ENCODE measurements at regions not wholly inside any gene's neighbourhood (a gene's known extent, or its start where the extent isn't known, plus 50 kb on each side); places are given as distances from the start of the nearest gene placed in this dataset.
A peak's percentile ranks its signal among the peaks of the same experiment; 100 is the strongest.

DNA sequence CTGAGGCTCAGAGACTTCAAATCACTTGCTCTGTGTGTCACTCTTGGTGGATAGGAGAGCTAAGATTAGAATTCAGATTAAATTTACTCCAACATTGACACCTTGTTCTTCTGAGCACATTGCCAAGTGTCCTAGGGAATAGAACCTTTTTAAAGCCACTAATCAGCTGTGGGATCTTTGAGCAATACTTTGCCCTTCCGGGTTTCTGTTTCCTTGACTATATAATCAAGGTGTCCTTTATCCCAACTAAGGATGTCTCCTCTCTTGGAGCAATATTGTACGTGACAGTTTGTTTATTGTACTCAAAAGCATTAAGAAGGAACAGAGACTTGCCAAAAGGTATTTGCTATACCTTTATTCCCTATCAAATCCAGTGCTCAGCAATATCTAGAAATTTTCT lies 170.9 kb upstream of the CADPS start:
- DNase-seq, result no peak

DNA sequence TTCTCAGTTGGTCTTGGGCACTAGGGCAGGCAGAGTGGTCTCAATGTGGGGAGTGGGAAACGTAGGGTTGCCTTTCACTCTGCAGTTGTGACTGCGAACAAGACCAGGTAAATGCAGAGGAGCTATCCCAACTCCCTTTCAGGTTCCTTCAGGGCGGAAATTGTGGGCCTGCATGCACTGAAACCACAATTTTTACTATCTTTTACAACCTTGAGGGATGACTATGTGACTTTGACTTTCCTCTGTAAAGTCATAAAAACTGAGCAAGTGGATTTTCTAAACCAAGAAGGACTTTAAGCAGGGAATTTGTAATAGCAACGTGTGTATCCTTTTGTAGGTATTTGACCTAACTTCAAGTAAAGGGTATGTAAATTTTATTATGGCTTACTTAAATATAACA lies 171.4 kb upstream of the CADPS start:
- no peak for DNase-seq

DNA sequence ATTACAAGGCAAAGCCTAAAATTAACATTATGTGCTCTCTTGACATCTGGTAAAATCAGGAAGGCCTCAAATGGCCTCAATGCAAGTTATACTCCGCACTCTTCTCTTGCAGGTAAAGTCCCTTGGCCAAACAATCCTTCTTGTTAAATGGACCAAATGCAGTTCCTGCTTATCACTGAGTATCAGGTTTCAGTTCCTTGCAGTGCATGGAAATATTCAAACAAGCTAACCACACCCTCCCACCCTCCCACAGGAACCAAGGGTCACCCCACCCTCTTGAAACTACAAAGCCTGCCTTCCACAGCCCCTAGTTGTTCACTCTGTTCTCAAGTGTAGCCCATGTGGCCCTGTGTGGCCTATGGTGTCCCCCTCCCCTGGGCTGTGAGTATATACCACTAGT lies 171.9 kb upstream of the CADPS start:
- DNase-seq, result no peak

DNA sequence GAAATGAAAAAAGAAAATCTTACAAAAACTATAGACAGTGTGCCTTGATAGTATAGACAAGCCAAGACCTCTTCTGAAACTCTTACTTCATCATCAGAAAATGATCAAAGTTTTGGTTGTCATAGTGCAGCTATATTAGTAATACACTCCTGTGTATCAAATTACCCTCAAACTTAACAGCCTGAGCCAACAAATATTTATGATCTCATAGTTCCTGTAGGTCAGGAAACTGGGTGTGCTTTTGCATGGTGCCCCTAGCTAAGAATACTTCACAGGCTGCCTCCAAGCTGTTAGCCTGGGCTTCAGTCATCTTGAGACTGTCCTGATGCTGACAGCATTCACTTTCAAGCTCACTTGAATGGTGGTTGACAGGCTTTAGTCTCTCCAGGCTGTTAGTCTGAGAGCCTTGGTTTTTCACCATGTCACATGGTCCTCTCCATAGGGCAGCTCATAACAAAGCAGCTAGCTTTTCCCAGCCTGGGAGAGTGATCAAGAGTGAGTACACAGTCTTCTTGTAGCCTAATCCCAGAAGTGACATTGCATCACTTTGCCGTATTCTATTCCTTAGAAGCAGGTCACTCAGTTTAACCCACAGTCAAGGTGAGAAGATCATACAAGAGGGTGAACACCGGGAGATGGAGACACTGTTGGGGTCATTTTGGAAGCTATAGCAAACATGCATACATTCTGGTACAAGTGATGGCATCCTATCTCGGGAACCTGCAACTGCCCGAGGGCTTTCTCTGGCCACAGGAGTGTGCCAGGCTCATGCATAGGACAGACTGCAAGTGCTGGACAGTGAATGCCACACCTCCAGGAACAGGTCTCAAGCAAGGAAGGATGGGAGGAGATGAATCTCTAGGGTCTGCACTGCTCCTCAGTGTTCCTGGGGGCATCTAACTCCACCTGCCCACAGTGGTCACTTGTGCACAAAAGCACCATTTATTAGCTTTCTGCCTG lies 173.4 kb upstream of the CADPS start:
- no peak for DNase-seq

DNA sequence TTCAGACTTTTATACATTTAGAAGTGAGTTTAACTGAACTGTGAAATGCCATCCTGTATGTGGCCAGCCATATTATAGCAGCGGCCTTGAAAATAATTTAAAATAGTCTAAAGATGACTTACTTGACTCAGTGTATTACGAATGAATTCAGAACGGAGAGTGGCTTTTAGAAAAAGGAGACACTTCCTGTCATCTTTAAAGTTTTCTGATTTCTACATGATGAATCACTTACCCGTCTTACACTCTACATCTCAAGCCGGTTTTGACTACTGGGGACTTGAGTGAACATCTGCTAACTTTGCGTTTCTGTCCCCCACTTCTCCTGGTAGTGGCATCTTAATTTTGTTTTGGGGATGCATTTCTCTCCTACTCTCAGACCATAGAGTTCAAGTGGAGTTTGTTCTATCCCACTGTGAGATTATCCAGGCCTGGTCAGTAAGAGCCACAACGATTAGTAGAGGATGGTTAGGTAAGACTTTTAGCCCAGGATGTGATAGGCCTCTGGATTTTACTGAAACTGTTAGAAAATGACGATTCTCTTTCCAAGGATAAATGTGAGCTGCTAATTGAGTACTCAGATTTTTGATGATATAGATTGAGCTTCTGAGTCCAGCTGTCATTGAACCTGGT lies 175.4 kb upstream of the CADPS start:
- DNase-seq, result no peak

DNA sequence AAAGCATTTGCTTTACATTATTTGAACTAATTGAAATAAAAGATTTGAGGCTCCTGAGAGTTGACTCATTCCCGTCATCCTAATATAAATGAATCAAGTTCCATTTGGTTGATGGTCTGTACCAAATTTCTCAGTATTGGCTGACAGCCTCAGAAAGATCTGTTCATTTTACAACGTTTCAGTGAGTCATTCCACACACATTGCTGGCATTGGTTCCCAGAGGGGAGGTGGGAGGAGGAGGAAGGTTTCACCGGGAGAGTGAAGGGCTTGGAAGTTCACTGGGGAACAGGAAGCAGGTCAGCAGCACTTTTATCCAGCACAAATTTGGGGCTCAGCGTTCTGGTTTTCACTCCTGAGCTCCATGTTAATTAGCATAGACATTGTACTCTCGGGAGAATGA lies 176.7 kb upstream of the CADPS start:
- no peak for DNase-seq

DNA sequence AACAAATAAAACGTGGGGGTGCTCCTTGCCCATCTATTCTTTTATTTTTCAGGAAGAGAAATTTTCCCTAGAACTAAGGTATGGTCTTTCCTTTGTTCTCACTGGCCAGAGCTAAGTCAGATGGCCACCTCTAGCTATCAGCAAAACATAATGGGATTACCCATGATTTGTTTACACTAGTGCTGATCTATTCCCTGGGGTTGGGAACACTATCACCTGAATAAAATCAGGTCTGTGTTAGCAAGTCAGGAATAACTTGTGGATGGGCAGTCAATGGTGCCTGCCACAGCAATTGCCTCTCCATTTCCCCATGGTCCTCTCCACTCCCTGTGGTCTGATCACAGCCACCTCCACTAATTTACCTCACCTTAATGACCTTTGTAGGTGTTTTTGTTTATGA lies 181.7 kb upstream of the CADPS start:
- DNase-seq, result no peak

DNA sequence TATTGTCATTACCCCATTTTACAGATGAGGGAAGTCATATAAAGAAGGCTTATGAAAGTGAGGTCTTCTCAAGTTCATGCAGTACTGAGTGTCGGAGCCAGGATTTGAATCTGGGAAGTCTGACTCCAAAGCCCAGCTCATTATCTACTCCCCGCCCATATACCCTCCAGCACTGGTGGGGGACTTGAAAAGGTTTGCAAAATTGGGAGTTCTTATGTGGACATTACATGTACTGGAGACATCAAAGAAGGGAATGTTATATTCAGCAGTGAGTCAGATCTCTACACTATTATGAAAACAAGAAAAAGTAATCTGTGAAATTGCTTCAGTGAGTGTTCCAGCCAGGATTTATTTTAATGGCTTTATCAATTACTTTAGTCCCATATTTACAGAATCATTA lies 185.2 kb upstream of the CADPS start:
- DNase-seq, result no peak

DNA sequence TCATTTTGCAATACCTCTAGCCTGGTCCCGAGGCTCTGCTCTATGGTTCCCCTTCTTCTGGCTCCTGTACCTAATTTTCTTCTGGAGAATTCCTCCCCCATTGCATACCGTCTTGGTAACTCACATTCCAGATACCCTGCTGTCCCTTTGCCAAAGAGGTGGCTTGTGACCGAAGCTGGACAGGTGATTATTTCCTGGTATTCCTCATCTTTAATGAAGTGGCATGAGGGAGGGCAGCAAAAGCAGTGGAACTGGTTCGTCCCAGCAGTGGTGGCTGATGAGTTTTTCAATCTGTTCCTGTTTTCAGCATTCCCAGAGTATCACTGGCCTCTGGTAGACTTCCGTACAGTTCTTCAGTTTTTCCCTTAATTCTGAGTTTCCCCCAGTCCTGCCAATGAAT lies 186.2 kb upstream of the CADPS start:
- DNase-seq, result no peak

DNA sequence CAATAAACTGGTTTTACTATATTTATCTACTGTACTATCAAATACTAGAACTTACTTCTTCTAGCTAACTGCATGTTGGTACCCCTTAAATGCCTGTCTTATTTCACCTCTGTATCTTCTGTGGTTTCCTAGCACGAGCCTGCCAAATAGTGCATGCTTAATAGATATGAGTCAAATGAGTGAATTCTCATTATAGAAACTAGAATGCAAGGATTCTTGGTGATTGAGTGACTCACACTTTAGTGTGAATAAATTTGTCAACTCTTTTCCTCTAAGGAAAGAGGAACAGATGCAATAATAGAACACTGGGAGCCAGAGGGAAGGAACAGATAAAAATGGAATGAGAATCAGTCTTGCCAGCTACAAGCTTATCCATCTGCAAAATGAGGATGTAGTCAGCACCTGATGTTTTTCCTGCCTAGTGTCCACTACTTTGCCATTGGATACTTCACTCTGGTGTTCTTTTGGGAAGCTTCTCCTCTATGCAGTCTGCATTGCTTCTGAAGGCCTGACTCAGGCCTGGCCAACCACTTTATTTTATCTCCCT lies 189.1 kb upstream of the CADPS start:
- DNase-seq, result no peak

DNA sequence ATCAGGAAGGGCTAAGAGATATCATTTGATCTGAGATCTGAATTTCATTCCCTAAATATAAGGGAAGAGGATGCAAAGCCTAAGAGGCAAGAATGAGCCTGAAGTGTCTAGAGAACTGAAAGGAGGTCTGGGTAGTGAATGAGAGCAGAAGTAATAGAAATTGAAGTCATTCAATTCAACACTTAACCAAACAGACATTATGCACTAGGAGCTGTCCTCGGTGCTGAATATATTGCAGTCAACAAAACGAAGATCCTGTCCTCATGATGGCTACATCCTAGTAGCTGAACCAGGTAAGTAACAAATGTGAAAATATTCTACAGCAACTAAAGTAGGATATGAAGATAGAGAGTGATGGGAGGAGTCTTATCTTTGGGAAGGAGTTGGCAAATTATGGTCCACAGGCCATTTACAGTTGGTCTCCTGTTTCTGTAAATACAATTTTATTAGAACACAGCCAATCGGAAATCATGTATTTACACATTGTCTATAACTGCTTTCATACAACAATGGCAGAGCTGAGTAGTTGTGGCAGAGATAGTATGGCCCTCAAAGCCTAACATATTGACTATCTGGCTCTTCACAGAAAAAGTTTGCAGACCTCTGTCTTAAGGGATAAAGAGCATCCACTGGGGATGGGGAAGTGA lies 192.9 kb upstream of the CADPS start:
- DNase-seq, result peak; percentile 71

DNA sequence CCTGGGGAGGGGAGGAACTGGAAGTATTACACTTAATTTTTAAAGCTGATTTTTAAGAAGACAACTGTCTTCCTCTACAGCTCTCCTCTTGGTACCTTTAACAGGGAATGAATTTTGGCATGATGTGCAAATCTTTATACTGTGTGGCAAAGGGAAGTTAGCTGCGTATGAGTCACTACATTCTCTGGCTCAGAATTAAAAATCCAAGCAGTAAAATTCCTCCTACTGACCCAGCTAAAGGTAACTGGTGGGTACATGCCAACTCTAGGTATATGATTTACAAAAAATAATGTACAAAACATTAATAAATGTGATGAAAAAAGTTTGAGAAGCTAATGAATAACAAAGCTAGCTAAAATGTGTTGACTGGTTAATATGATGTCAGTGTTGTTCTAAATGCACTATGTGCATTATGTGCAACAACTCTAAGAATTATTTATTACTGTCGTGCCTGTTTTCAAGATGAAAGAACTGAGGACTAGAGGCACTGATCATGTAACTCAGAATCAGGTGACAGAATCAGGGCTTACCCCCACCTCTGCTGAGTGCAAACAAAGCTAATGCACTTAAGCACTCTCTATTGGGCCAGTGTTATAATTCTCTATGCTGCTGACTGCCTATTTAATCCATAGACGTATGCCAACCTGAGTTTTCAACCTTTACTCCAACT lies 194.7 kb upstream of the CADPS start:
- DNase-seq, result no peak

DNA sequence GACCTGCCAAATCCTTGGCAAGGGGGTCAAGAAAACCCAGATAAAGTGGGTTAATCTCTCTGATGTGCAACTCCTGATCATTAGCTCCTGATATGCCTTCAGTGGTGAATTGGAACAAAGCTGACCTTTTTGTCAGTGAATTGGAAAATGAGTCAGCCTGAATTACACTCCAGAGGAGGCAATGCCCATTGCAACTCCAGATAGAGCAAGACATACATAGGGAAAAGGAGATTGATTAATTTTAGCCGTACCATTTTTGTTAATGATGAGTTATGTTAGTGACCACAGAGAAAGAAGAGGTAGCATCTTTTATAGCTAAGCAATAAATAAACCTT lies 195.2 kb upstream of the CADPS start:
- no peak for DNase-seq

DNA sequence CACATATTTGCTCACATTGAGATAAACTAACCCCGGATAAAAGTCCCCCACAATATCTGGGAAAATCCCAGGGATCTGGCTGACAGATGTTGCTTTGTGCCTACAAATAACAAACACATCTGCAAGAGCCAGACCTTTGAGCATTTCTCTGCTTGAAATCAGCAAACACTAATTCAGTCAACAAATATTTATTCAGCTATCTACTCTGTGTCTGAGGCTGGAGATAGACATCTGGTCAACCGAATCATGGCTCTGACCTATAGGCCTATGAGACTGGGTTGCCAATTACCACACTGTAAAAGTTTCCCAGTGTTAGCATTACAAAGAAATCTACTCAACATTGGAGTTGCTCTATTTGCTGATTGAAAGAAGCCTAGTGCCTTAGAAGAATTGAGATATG lies 201.1 kb upstream of the CADPS start:
- no peak for DNase-seq

DNA sequence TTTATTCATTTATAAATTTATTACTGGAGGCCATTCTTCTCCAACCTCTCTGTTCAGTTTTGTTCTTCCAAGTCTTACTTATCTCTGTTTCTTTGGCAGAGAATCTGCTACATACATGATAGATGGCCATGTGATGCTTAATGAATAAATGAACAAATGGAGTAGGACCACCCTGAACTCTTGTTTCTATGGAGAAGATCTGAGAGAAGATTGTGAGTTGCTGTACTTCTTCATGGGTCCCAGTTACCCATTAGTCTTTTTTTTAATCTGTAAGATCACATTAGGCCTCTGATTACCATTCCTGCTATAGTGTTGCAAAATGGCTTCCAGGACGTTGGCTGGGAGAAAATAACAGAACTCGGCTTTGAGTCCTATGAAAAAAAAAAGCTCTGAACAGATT lies 191.9 kb upstream of the SYNPR start:
- no peak for DNase-seq

DNA sequence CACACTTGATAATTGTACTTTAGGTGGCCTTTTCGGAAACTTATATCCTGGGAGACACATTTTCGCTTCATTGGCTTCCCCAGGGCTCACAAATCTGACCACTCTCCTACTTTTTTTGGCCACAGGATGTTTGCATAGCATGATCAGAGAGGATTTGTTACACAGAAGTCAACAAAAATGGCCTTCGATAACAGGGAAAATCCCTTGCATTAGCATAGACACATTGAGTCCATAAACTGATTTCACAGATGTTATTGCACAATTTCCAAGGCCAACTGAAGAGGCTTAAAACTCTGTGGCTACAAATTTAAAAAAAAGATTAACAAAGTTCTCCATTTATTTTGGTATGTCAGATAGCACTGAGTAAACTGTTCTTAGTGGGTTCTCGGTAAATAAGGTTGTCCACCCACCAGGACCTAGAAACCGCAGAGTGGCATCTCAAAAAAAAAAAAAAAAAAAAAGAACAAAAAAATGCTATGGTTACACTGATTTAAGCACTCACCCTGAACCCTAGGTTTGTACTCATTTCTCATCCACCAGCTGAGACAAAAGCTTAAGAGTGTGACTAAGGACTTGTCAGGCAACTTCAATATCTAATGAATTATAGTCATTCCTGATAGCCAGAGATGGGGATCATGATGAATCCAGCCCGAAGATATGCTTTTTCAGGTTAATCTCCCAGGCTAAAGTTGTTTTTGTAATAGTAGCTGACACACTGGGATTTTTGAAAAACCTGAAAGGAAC lies 188.9 kb upstream of the SYNPR start:
- DNase-seq, result no peak

DNA sequence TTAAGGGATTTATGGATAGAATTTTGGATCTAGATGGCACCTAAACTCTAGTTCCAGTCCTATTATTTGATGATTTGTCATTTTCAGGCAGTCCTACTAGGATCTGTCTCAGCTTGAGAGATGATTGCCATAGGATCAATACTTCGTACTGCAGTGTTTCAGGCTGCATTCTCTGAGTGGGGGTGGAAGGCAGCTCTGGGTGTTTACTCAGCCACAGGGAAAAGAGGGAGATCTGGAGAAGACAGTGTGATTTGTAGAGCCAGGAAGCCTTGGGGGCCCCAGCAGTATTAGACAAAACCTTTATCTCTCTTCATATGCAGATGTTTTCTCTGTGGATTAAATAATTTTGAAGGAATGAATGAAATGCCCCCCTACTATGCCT lies 188.4 kb upstream of the SYNPR start:
- DNase-seq, result no peak

DNA sequence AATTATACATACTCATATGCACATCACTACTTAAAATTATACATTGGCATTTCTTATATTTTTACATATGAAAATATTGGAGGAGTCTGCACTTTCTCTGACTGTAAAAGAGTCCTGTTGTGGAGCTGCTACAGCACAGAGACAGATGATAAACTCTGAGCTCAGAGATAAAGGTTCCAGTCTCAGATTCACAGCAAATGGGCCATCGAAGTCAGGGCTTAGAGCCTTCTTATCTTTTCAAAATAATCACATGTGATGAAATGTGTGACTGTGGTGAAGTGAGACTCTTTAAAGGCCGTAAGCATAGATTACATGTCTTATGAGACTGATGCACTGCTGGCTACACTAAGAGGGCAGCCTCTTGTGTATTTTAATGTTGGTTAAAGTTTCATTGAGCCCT lies 187.5 kb upstream of the SYNPR start:
- no peak for DNase-seq

DNA sequence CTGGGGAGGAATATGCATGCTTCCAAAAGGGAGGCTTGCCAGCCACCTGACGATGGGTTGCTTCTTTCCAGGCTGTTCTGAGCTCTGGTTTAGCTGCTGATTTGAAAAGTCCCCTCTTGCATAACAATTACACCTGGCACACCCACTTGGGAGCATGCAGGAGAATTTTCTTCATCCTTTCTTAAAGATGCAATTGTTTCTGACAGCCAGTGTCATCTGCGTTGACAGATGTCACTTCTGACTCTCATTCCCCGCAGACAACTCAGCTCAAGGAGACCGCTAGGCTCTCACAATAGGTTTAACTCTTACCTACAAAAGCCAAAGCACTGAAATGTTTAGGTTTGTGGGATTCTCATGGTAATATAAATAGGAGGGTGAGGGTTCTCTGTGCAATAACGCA lies 185.6 kb upstream of the SYNPR start:
- no peak for DNase-seq

DNA sequence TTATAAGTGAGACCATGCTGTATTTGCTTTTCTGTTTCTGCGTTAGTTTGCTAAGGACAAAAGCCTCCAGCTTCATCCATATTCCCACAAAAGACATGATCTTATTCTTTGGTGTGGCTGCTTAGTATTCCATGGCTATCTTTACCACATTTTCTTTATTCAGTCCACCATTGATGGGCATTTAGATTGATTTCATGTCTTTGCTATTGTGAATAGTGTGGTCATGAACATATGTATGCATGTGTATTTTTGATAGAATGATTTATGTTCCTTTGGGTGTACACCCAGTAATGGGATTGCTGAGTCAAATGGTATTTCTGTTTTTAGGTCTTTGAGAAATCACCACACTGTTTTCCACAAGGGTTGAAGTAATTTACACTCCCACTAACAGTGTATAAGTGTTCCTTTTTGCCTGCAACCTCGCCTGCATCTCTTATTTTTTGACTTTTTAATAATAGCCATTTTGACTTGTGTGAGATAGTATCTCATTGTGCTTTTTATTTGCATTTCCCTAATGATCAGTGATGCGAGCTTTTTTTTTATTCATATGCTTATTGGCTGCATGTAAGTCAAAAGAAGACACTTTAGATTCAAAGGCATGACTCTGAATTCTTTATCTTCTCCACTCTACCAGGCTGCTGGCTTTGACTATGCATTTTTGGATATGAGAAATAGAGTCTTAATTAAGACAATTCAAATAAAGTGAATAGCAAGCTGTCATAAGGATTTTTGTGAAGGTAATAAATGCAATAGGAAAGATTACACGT lies 183.3 kb upstream of the SYNPR start:
- DNase-seq, result no peak
